ENCODE measurements at regions not wholly inside any gene's neighbourhood (a gene's known extent, or its start where the extent isn't known, plus 50 kb on each side); places are given as distances from the start of the nearest gene placed in this dataset.

DNA sequence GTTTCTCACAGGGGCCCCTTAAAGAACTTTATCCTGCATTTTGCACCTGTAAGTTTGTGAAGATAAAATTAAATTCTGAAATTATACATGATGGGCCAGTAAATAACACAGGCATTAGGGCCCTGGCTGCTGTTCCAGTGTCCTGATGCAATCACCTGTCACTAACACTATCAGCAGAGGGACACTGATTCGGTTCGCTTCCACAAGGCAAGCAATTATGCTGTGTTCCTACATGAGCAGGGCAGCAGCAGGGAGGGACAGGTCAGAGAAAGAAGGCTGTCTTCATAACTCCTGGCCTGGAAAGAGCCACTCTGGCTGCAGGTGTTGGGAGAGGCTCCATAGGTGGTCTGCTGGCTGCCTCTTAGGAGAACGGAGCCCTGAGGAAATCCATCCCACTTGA is 487.3 kb downstream of the MID1IP1 start:
- TF ChIP-seq, protein P1, sequence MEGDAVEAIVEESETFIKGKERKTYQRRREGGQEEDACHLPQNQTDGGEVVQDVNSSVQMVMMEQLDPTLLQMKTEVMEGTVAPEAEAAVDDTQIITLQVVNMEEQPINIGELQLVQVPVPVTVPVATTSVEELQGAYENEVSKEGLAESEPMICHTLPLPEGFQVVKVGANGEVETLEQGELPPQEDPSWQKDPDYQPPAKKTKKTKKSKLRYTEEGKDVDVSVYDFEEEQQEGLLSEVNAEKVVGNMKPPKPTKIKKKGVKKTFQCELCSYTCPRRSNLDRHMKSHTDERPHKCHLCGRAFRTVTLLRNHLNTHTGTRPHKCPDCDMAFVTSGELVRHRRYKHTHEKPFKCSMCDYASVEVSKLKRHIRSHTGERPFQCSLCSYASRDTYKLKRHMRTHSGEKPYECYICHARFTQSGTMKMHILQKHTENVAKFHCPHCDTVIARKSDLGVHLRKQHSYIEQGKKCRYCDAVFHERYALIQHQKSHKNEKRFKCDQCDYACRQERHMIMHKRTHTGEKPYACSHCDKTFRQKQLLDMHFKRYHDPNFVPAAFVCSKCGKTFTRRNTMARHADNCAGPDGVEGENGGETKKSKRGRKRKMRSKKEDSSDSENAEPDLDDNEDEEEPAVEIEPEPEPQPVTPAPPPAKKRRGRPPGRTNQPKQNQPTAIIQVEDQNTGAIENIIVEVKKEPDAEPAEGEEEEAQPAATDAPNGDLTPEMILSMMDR (IDR thresholded peaks at IDR 0.05 in 8 of 11, conservative IDR thresholded peaks at IDR 0.05 in 3 of 11) = no peak
- no peak for TF ChIP-seq POLR2A (IDR thresholded peaks at IDR 0.05)
- TF ChIP-seq POLR2AphosphoS5 (IDR thresholded peaks at IDR 0.05) = no peak

Measured in spleen (tissue), 7 donors.